KMS-11 (cell line): ENCODE measurements at regions not wholly inside any gene's neighbourhood (a gene's known extent, or its start where the extent isn't known, plus 50 kb on each side); places are given as distances from the start of the nearest gene placed in this dataset.

Experiments
- H2AFZ ChIP-seq: fragments of 200-600 bp; sonication (generic); 2 replicates; pipeline ENCODE4 v1.6.1; 2016; ENCODE audit warnings: antibody characterized with exemption, mixed run types, low read depth
- H3K27ac ChIP-seq: fragments of 200-600 bp; sonication (generic); 2 replicates; pipeline ENCODE4 v1.6.1; 2016; ENCODE audit warnings: mild to moderate bottlenecking, mixed run types
- H3K27me3 ChIP-seq: fragments of 200-600 bp; sonication (generic); 2 replicates; pipeline ENCODE4 v1.6.1; 2017; ENCODE audit warnings: mild to moderate bottlenecking, low read depth, mixed run types, moderate library complexity; ENCODE audit not compliant: insufficient read depth
- H3K36me3 ChIP-seq: fragments of 200-600 bp; sonication (generic); 2 replicates; pipeline ENCODE4 v1.6.1; 2017; ENCODE audit warnings: mild to moderate bottlenecking, mixed run types; ENCODE audit not compliant: insufficient read depth
- H3K4me1 ChIP-seq: fragments of 200-600 bp; sonication (generic); 2 replicates; pipeline ENCODE4 v1.6.1; 2016; ENCODE audit warnings: mild to moderate bottlenecking, low read depth, mixed run types; ENCODE audit not compliant: poor library complexity, severe bottlenecking
- H3K4me2 ChIP-seq: fragments of 200-600 bp; sonication (generic); 2 replicates; pipeline ENCODE4 v1.7.0; 2016; ENCODE audit warnings: mild to moderate bottlenecking, mixed run types
- H3K4me3 ChIP-seq: fragments of 200-600 bp; sonication (generic); IDR thresholded peaks from 2 replicates; pipeline ENCODE4 v1.6.1; 2017; ENCODE audit warnings: low read depth, low read length, mixed read lengths; ENCODE audit not compliant: insufficient read depth
- H3K79me2 ChIP-seq: fragments of 200-600 bp; sonication (generic); 2 replicates; pipeline ENCODE4 v1.6.1; 2016; ENCODE audit warnings: low read depth, mixed run types; ENCODE audit not compliant: insufficient read depth
- H3K9ac ChIP-seq: fragments of 200-600 bp; sonication (generic); 2 replicates; pipeline ENCODE4 v1.6.1; 2016; ENCODE audit warnings: mild to moderate bottlenecking, mixed run types
- H4K20me1 ChIP-seq: fragments of 200-600 bp; sonication (generic); 2 replicates; pipeline ENCODE4 v1.6.1; 2016; ENCODE audit warnings: mild to moderate bottlenecking, mixed run types; ENCODE audit not compliant: insufficient read depth
- CTCF ChIP-seq: fragments of 200-600 bp; sonication (generic); conservative IDR thresholded peaks from 2 replicates; pipeline ENCODE4 v1.6.1; 2017; ENCODE audit warnings: low read depth, mild to moderate bottlenecking, antibody characterized with exemption, low read length, moderate library complexity, mixed read lengths

GRCh38 chr1:238223076-238223640 lies 332.4 kb upstream of the ZP4 start:
- no peaks in the 10 kb centered on the region for H3K4me1 ChIP-seq
- no peaks in the 10 kb centered on the region for H4K20me1 ChIP-seq
- no peak for TF ChIP-seq CTCF
- no peak overlapping the region for H2AFZ ChIP-seq
- H3K79me2 ChIP-seq: no peaks in the 10 kb centered on the region
- H3K36me3 ChIP-seq: no peaks in the 10 kb centered on the region
- H3K9ac ChIP-seq: no peak overlapping the region
- no peak overlapping the region for H3K27ac ChIP-seq
- no peaks in the 10 kb centered on the region for H3K27me3 ChIP-seq
- H3K4me2 ChIP-seq: no peak overlapping the region
- no peak overlapping the region for H3K4me3 ChIP-seq

- Histone ChIP-seq H4K20me1 (no peaks in the 10 kb centered on the region), H3K4me2 (no peak overlapping the region), H3K36me3 (no peaks in the 10 kb centered on the region), H3K4me1 (no peaks in the 10 kb centered on the region), H2AFZ (no peak overlapping the region), H3K27ac (no peak overlapping the region), H3K27me3 (no peaks in the 10 kb centered on the region), H3K79me2 (no peaks in the 10 kb centered on the region), H3K9ac (no peak overlapping the region), H3K4me3 (no peak overlapping the region)
- no peak for TF ChIP-seq CTCF
Measured at GRCh38 chr1:238221738-238222137, 331.0 kb upstream of the ZP4 start.

- no peak for TF ChIP-seq CTCF
- H2AFZ ChIP-seq: no peak overlapping the region
- H3K9ac ChIP-seq: no peak overlapping the region
- H4K20me1 ChIP-seq: no peaks in the 10 kb centered on the region
- H3K27me3 ChIP-seq: no peaks in the 10 kb centered on the region
- no peak overlapping the region for H3K4me3 ChIP-seq
- no peak overlapping the region for H3K27ac ChIP-seq
- H3K4me1 ChIP-seq: no peaks in the 10 kb centered on the region
- no peaks in the 10 kb centered on the region for H3K36me3 ChIP-seq
- H3K4me2 ChIP-seq: no peak overlapping the region
- H3K79me2 ChIP-seq: no peaks in the 10 kb centered on the region
Measured at GRCh38 chr1:238214449-238214848, 323.7 kb upstream of the ZP4 start.

GRCh38 chr1:238205045-238205662 lies 314.4 kb upstream of the ZP4 start:
- no peaks in the 10 kb centered on the region for H3K27me3 ChIP-seq
- no peak for TF ChIP-seq CTCF
- H3K4me2 ChIP-seq: no peak overlapping the region
- H3K36me3 ChIP-seq: no peaks in the 10 kb centered on the region
- H3K9ac ChIP-seq: no peak overlapping the region
- no peaks in the 10 kb centered on the region for H3K79me2 ChIP-seq
- no peak overlapping the region for H3K27ac ChIP-seq
- no peaks in the 10 kb centered on the region for H4K20me1 ChIP-seq
- H3K4me1 ChIP-seq: no peaks in the 10 kb centered on the region
- H3K4me3 ChIP-seq: no peak overlapping the region
- H2AFZ ChIP-seq: no peak overlapping the region
